ENCODE measurements at regions not wholly inside any gene's neighbourhood (a gene's known extent, or its start where the extent isn't known, plus 50 kb on each side); places are given as distances from the start of the nearest gene placed in this dataset.

GRCh38 chr20:63082308-63082938 lies 75.7 kb upstream of the BHLHE23 start:
- peak; percentile 45 for DNase-seq (ENCODE audit: low read depth)
- H3K4me3 ChIP-seq (ENCODE audit: low read depth, low read length) = no peak overlapping the region
- TF ChIP-seq CTCF (conservative IDR thresholded peaks at IDR 0.05; ENCODE audit: low read depth, low read length) = no peak

DNA sequence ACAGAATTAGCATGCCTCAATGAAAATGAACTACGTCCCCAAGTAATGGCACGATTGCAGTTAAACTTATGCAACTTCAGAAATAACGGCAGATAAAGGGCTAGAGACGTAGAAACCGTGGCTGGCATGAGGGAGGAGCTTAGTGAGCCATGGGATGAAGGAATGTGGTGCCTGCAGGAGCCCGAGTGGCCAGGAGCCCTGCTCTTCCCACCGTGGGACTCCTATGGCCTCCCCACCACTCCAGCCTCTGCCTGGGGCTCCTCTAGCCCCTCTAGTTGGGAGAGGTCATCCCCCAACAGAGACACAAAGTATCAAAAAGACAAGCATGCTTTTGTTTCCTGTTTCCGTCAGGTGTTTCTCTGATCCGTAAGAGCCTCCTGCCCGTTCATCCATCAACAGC lies 75.1 kb upstream of the BHLHE23 start:
- TF ChIP-seq CTCF (conservative IDR thresholded peaks at IDR 0.05; ENCODE audit: low read depth, low read length) = no peak
- H3K4me3 ChIP-seq (ENCODE audit: low read depth, low read length) = no peak overlapping the region

DNA sequence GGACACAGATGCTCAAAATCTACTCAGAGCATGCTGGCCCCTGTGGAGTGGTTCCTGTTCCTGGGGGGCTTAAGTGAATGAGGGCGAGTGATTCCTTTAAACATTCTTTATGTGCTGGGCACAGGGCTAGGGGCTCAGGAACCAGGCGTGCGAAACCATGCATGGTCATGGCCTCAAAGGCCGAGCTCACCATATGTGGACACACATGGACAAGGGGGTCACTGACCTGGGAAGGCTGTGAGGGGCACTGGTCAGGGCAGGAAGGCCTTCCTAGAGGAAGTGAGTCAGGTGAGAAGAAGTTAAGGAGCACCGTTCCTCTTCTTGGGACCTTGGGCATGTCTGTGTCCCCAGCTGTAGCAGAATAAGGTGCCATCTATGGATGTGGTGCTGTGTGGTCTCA lies 74.6 kb upstream of the BHLHE23 start:
- no peak overlapping the region for H3K4me3 ChIP-seq (ENCODE audit: low read depth, low read length)
- no peak for TF ChIP-seq CTCF (conservative IDR thresholded peaks at IDR 0.05; ENCODE audit: low read depth, low read length)
- DNase-seq (ENCODE audit: low read depth) = no peak

More for the DNA sequence above, 75.1 kb upstream of the BHLHE23 start:
- no peak for DNase-seq (ENCODE audit: low read depth)

GRCh38 chr20:63080811-63081210 lies 74.0 kb upstream of the BHLHE23 start:
- TF ChIP-seq CTCF (conservative IDR thresholded peaks at IDR 0.05; ENCODE audit: low read depth, low read length) = no peak
- no peak for DNase-seq (ENCODE audit: low read depth)
- H3K4me3 ChIP-seq (ENCODE audit: low read depth, low read length) = no peak overlapping the region

GRCh38 chr20:63080411-63080810 lies 73.6 kb upstream of the BHLHE23 start:
- TF ChIP-seq CTCF (conservative IDR thresholded peaks at IDR 0.05; ENCODE audit: low read depth, low read length) = no peak
- DNase-seq (ENCODE audit: low read depth) = no peak
- no peak overlapping the region for H3K4me3 ChIP-seq (ENCODE audit: low read depth, low read length)

GRCh38 chr20:63079971-63080370 lies 73.2 kb upstream of the BHLHE23 start:
- DNase-seq (ENCODE audit: low read depth) = no peak
- no peak overlapping the region for H3K4me3 ChIP-seq (ENCODE audit: low read depth, low read length)
- no peak for TF ChIP-seq CTCF (conservative IDR thresholded peaks at IDR 0.05; ENCODE audit: low read depth, low read length)

DNA sequence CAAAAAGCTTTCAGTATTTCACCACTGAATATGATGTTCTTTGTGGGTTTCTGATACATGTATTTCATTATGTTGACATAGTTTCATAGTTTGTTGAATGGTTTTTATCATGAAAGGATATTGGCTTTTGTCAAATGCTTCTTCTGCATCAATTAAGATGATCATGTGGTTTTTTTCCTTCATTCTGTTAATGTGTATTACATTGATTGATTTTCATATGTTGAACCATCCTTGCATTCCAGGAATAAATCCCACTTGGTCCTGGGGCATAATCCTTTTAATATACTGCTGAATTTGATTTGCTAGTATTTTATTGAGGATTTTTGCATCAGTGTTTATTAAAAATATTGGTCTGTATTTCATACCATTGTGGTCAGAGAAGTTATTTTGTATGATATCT lies 70.9 kb upstream of the BHLHE23 start:
- no peak for TF ChIP-seq CTCF (conservative IDR thresholded peaks at IDR 0.05; ENCODE audit: low read depth, low read length)
- H3K4me3 ChIP-seq (ENCODE audit: low read depth, low read length) = no peak overlapping the region
- DNase-seq (ENCODE audit: low read depth) = no peak
